WTC11 (cell line): ENCODE measurements at regions not wholly inside any gene's neighbourhood (a gene's known extent, or its start where the extent isn't known, plus 50 kb on each side); places are given as distances from the start of the nearest gene placed in this dataset.

ENCODE experiments used
- FOXK1 ChIP-seq: sonication (generic); formaldehyde crosslinking; IDR thresholded peaks from 2 replicates; pipeline ENCODE4 v1.8.0; 2022; ENCODE audit warnings: mild to moderate bottlenecking, moderate library complexity, missing genetic modification reagents
- NFYB ChIP-seq: sonication (generic); formaldehyde crosslinking; conservative IDR thresholded peaks from 2 replicates; pipeline ENCODE4 v1.8.0; 2022; ENCODE audit warnings: low read depth, missing genetic modification reagents
- TF ChIP-seq, protein P1 (sequence below): fragments of 200-600 bp; IDR thresholded peaks from 2 replicates; pipeline ENCODE4 v1.8.0; 2022; ENCODE audit warnings: antibody characterized with exemption

DNA sequence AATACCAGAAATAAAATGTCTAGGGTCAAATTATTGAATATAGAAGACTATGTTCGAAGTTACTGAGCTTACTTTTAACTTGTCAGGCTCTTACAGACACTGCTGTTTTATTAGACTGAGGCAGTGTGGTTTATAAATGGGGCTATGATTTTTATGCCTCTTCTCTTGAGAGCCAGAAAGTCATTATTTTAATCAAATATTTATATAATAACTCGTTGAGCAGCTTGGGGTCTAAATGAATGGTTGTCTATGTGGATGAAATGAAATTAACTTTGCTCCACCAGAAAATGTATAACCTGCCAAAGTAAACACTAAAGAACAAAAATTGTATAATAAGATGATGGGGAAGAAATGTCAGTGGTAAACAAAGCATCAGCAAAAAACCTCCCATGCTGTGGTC is 175.6 kb upstream of the THSD7A start:
- no peak for TF ChIP-seq FOXK1
- TF ChIP-seq NFYB = no peak
- TF ChIP-seq, protein P1, sequence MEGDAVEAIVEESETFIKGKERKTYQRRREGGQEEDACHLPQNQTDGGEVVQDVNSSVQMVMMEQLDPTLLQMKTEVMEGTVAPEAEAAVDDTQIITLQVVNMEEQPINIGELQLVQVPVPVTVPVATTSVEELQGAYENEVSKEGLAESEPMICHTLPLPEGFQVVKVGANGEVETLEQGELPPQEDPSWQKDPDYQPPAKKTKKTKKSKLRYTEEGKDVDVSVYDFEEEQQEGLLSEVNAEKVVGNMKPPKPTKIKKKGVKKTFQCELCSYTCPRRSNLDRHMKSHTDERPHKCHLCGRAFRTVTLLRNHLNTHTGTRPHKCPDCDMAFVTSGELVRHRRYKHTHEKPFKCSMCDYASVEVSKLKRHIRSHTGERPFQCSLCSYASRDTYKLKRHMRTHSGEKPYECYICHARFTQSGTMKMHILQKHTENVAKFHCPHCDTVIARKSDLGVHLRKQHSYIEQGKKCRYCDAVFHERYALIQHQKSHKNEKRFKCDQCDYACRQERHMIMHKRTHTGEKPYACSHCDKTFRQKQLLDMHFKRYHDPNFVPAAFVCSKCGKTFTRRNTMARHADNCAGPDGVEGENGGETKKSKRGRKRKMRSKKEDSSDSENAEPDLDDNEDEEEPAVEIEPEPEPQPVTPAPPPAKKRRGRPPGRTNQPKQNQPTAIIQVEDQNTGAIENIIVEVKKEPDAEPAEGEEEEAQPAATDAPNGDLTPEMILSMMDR = no peak
